AG04450 (cell line): ENCODE measurements at regions not wholly inside any gene's neighbourhood (a gene's known extent, or its start where the extent isn't known, plus 50 kb on each side); places are given as distances from the start of the nearest gene placed in this dataset.

Experiments
- CTCF ChIA-PET: fragments of 300-600, 350-600 bp; formaldehyde crosslinking; extraction: SDS; loops from one replicate; lab custom pipeline; 2022; ENCODE audit warnings: antibody characterized with exemption, inconsistent platforms; lab: Charles Lee
- POLR2A ChIA-PET: fragments of 350-600 bp; formaldehyde crosslinking; extraction: SDS; loops from one replicate; lab custom pipeline; 2021; ENCODE audit warnings: antibody characterized with exemption, inconsistent platforms; lab: Yijun Ruan, JAX
- DNase-seq: peaks from one replicate; pipeline ENCODE4 v3.0.0-alpha.2; 2011; ENCODE audit warnings: low read depth, low spot score
- H3K27ac ChIP-seq: one replicate; pipeline ENCODE4 v1.5.1; 2012; ENCODE audit warnings: low read depth, low read length, control low read depth
- H3K27me3 ChIP-seq: one replicate; pipeline ENCODE4 v1.6.0; 2012; ENCODE audit warnings: low read length; ENCODE audit not compliant: control insufficient read depth, insufficient read depth
- H3K4me3 ChIP-seq: 2 replicates; pipeline ENCODE4 v1.5.1; 2011; ENCODE audit warnings: mild to moderate bottlenecking, low read depth, low read length, control low read depth
- H3K9me3 ChIP-seq: 2 replicates; pipeline ENCODE4 v1.5.1; 2012; ENCODE audit warnings: low read length; ENCODE audit not compliant: control insufficient read depth, insufficient read depth
- CTCF ChIP-seq: IDR thresholded peaks from 2 replicates; pipeline ENCODE4 v1.5.1; 2011; ENCODE audit warnings: low read depth, low read length, control low read depth, inconsistent platforms

- H3K9me3 ChIP-seq, result no peaks in the 10 kb centered on the region
- no peak overlapping the region for H3K27ac ChIP-seq
- no peak overlapping the region for H3K4me3 ChIP-seq
- POLR2A ChIA-PET, result no interaction called here
- CTCF ChIA-PET, result no interaction called here
- no peak for DNase-seq
- TF ChIP-seq CTCF, result no peak
- H3K27me3 ChIP-seq, result no peaks in the 10 kb centered on the region
Observed at GRCh38 chr2:155218292-155218924, 519.9 kb downstream of the KCNJ3 start.

GRCh38 chr2:155215037-155215707 lies 516.7 kb downstream of the KCNJ3 start:
- CTCF ChIA-PET, result no interaction called here
- H3K27me3 ChIP-seq, result no peaks in the 10 kb centered on the region
- no peak overlapping the region for H3K27ac ChIP-seq
- no peak overlapping the region for H3K4me3 ChIP-seq
- H3K9me3 ChIP-seq, result peaks cover 3% of the 10 kb centered on the region; the same call in 1 of the 2 replicates
- POLR2A ChIA-PET, result no interaction called here
- no peak for TF ChIP-seq CTCF
- no peak for DNase-seq

GRCh38 chr2:155209696-155210450 lies 511.4 kb downstream of the KCNJ3 start:
- ChIA-PET CTCF (interaction anchor here (0.7 kb wide), 1 partner anchor 121 kb away, joined by 4 read pairs; no protein-coding TSS in a partner anchor), POLR2A (no interaction called here)
- no peak for TF ChIP-seq CTCF
- Histone ChIP-seq H3K4me3 (no peak overlapping the region), H3K27ac (no peak overlapping the region), H3K27me3 (no peaks in the 10 kb centered on the region), H3K9me3 (peaks cover 5% of the 10 kb centered on the region; the same call in 1 of the 2 replicates)
- no peak for DNase-seq

- H3K9me3 ChIP-seq, result peaks cover 5% of the 10 kb centered on the region
- POLR2A ChIA-PET, result no interaction called here
- H3K4me3 ChIP-seq, result no peak overlapping the region
- DNase-seq, result no peak
- CTCF ChIA-PET, result no interaction called here
- H3K27me3 ChIP-seq, result no peaks in the 10 kb centered on the region
- no peak overlapping the region for H3K27ac ChIP-seq
- no peak for TF ChIP-seq CTCF
Observed at GRCh38 chr2:155203178-155203577, 504.7 kb downstream of the KCNJ3 start.

- Histone ChIP-seq H3K4me3 (no peak overlapping the region), H3K27ac (no peak overlapping the region), H3K27me3 (no peaks in the 10 kb centered on the region), H3K9me3 (peaks cover 5% of the 10 kb centered on the region)
- no peak for TF ChIP-seq CTCF
- ChIA-PET POLR2A (no interaction called here), CTCF (no interaction called here)
- DNase-seq, result no peak
Observed at GRCh38 chr2:155200753-155201152, 502.3 kb downstream of the KCNJ3 start.
